Body of pancreas (tissue), 4 donors: ENCODE measurements at regions not wholly inside any gene's neighbourhood (a gene's known extent, or its start where the extent isn't known, plus 50 kb on each side); places are given as distances from the start of the nearest gene placed in this dataset.

Experiments
- CTCF ChIP-seq, 7 experiments: fragments of 450-650 bp in 4 of 7; fragments of 200-600 bp in 3 of 7; sonication (generic) in 3 of 7; IDR thresholded peaks; one replicate each; pipeline ENCODE4 v1.5.1; 2016 to 2019; ENCODE audit warnings: antibody characterized with exemption in 7 of 7
- POLR2A ChIP-seq, 3 donors: fragments of 450-650 bp; IDR thresholded peaks; one replicate each; pipeline ENCODE4 v1.6.1; 2016; ENCODE audit warnings: antibody characterized with exemption in 3 of 3, mild to moderate bottlenecking in 2 of 3

GRCh38 chr11:24068197-24068596, 428.7 kb upstream of the LUZP2 start:
- TF ChIP-seq CTCF (IDR thresholded peaks at IDR 0.05) = no peak
- TF ChIP-seq POLR2A (IDR thresholded peaks at IDR 0.05) = no peak
